ENCODE measurements at regions not wholly inside any gene's neighbourhood (a gene's known extent, or its start where the extent isn't known, plus 50 kb on each side); places are given as distances from the start of the nearest gene placed in this dataset.

- no peak for ATAC-seq
- 47% methylated on average over 3 of the region's 3 CpGs for WGBS (ENCODE audit: missing lambda C conversion rate)
- H3K9me3 ChIP-seq = no peaks in the 10 kb centered on the region
Observed at GRCh38 chr22:20644071-20644642, 129.8 kb upstream of the SERPIND1 start.

DNA sequence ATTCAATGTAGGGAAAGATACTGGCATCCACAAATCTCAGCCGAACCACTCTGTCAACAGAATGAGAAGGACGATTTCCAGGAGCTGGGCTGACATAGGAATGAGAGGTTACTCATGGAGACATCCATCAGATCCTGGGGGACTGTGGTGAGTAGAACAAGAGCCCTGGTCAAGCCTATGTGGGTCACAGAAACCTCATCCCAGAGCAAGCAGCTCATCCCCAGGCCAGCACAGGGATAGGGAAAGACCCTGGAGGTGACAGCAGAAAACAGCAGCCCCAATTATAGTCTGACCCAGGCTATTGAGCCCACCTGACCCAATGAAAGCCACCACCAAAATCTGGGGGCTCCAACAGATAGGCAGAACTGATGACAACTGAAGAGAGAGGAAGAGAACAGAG is 128.0 kb upstream of the SERPIND1 start:
- FAIRE-seq = no peak
- 29% methylated on average over 2 of the region's 2 CpGs for WGBS (ENCODE audit: missing lambda C conversion rate)

More at GRCh38 chr22:20644071-20644642, 129.8 kb upstream of the SERPIND1 start:
- FAIRE-seq = no peak
- no peak for TF ChIP-seq RNF2 (IDR thresholded peaks at IDR 0.05; ENCODE audit: borderline replicate concordance, low read depth)
- no peak for TF ChIP-seq PHF8 (IDR thresholded peaks at IDR 0.05; ENCODE audit: borderline replicate concordance, low read depth)
- no peak for TF ChIP-seq ZSCAN20 (CRISPR knock-in tag; IDR thresholded peaks at IDR 0.05)
- no peak for TF ChIP-seq RAD21 (conservative IDR thresholded peaks at IDR 0.05 in 1 of 2, IDR thresholded peaks at IDR 0.05 in 1 of 2)
- TF ChIP-seq ZFP36 (IDR thresholded peaks at IDR 0.05; ENCODE audit: borderline replicate concordance, partially characterized antibody) = no peak
- ChIA-PET CTCF (no interaction called here), POLR2A (no interaction called here)
- H3K4me2 ChIP-seq = no peak overlapping the region
- DNase-seq (ENCODE audit: low read depth in 1 of 2, low spot score in 1 of 2) = no peak
- H3K27ac ChIP-seq = no peak overlapping the region
- H3K4me1 ChIP-seq = no peaks in the 10 kb centered on the region
- H3K4me3 ChIP-seq = no peak overlapping the region

More for the DNA sequence above, 128.0 kb upstream of the SERPIND1 start:
- TF ChIP-seq TP53 (CRISPR knock-in tag; IDR thresholded peaks at IDR 0.05) = no peak
- TF ChIP-seq SMC3 (IDR thresholded peaks at IDR 0.05) = no peak
- TF ChIP-seq GATA3 (IDR thresholded peaks at IDR 0.05; ENCODE audit: borderline replicate concordance) = no peak
- no peak for TF ChIP-seq ZFP36 (IDR thresholded peaks at IDR 0.05; ENCODE audit: borderline replicate concordance, partially characterized antibody)
- TF ChIP-seq HEYL (CRISPR knock-in tag; IDR thresholded peaks at IDR 0.05) = no peak
- no peak for TF ChIP-seq MAX (IDR thresholded peaks at IDR 0.05)
- no peak for TF ChIP-seq CBX8 (IDR thresholded peaks at IDR 0.05)
- TF ChIP-seq, protein P1, sequence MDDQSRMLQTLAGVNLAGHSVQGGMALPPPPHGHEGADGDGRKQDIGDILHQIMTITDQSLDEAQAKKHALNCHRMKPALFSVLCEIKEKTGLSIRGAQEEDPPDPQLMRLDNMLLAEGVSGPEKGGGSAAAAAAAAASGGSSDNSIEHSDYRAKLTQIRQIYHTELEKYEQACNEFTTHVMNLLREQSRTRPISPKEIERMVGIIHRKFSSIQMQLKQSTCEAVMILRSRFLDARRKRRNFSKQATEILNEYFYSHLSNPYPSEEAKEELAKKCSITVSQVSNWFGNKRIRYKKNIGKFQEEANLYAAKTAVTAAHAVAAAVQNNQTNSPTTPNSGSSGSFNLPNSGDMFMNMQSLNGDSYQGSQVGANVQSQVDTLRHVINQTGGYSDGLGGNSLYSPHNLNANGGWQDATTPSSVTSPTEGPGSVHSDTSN (IDR thresholded peaks at IDR 0.05) = no peak
- TF ChIP-seq NPAS2 (CRISPR knock-in tag; IDR thresholded peaks at IDR 0.05; ENCODE audit: borderline replicate concordance) = no peak
- TF ChIP-seq POLR2A (IDR thresholded peaks at IDR 0.05; ENCODE audit: low read length) = no peak
- TF ChIP-seq HOXB13 (CRISPR knock-in tag; IDR thresholded peaks at IDR 0.05; ENCODE audit: low read depth) = no peak
- no peak for TF ChIP-seq REST (IDR thresholded peaks at IDR 0.05)
- no peak for TF ChIP-seq BHLHE40 (IDR thresholded peaks at IDR 0.05; ENCODE audit: low read depth, low read length)
- TF ChIP-seq EHMT2 (IDR thresholded peaks at IDR 0.05; ENCODE audit: low read depth) = no peak
- no peak for TF ChIP-seq RARB (CRISPR knock-in tag; IDR thresholded peaks at IDR 0.05)
- TF ChIP-seq HES2 (IDR thresholded peaks at IDR 0.05) = no peak
- no peaks in the 10 kb centered on the region for H3K9me3 ChIP-seq
- no peaks in the 10 kb centered on the region for H3K4me1 ChIP-seq
- H3K4me3 ChIP-seq = no peak overlapping the region
- DNase-seq (ENCODE audit: low read depth in 1 of 2, low spot score in 1 of 2) (no peak), ATAC-seq (no peak)
- CTCF ChIA-PET = interaction anchor here (0.6 kb wide), 1 partner anchor 23 kb away, joined by 4 read pairs; no protein-coding TSS in a partner anchor
- no peak overlapping the region for H3K27ac ChIP-seq
- POLR2A ChIA-PET = no interaction called here
- H3K4me2 ChIP-seq = no peak overlapping the region

Measured in A549 (cell line).